HG03457 (cell line): ENCODE measurements at regions not wholly inside any gene's neighbourhood (a gene's known extent, or its start where the extent isn't known, plus 50 kb on each side); places are given as distances from the start of the nearest gene placed in this dataset.
"Not testable (repeated sequence)": the region's sequence is repeated elsewhere in the genome, so short reads cannot be mapped to it uniquely, and the experiment has no call there.

Experiments used
- ATAC-seq: cut with Tn5 transposase; IDR thresholded peaks from one replicate; pipeline ENCODE4 v1.9.1; 2021; ENCODE audit warnings: moderate number of reproducible peaks; ENCODE audit not compliant: unreplicated experiment

- ATAC-seq, result not testable (repeated sequence)
Measured at GRCh38 chrY:7588176-7588575, 676.6 kb upstream of the AMELY start.

GRCh38 chrY:7562541-7562940 is 651.0 kb upstream of the AMELY start:
- no peak for ATAC-seq

- no peak for ATAC-seq
Measured at GRCh38 chrY:7557675-7558074, 646.1 kb upstream of the AMELY start.

- ATAC-seq, result no peak
Measured at GRCh38 chrY:7555006-7555405, 643.5 kb upstream of the AMELY start.

GRCh38 chrY:7545060-7545459 is 633.5 kb upstream of the AMELY start:
- no peak for ATAC-seq

- no peak for ATAC-seq
Measured at GRCh38 chrY:7544172-7544770, 632.7 kb upstream of the AMELY start.

GRCh38 chrY:7543506-7543905 is 632.0 kb upstream of the AMELY start:
- ATAC-seq, result no peak

- ATAC-seq, result no peak
Measured at GRCh38 chrY:7542256-7542858, 630.8 kb upstream of the AMELY start.

- ATAC-seq, result no peak
Measured at GRCh38 chrY:7529396-7529795, 617.8 kb upstream of the AMELY start.

GRCh38 chrY:7527568-7527967 is 616.0 kb upstream of the AMELY start:
- not testable (repeated sequence) for ATAC-seq

- no peak for ATAC-seq
Measured at GRCh38 chrY:7518387-7518786, 606.8 kb upstream of the AMELY start.

GRCh38 chrY:7516268-7516667 is 604.7 kb upstream of the AMELY start:
- no peak for ATAC-seq

GRCh38 chrY:7515812-7516211 is 604.3 kb upstream of the AMELY start:
- ATAC-seq, result no peak

GRCh38 chrY:7502896-7503295 is 591.3 kb upstream of the AMELY start:
- no peak for ATAC-seq

GRCh38 chrY:7501236-7501635 is 589.7 kb upstream of the AMELY start:
- no peak for ATAC-seq

- no peak for ATAC-seq
Measured at GRCh38 chrY:7496001-7496400, 584.4 kb upstream of the AMELY start.

- ATAC-seq, result not testable (repeated sequence)
Measured at GRCh38 chrY:7484455-7485285, 573.1 kb upstream of the AMELY start.

GRCh38 chrY:7471976-7472375 is 560.4 kb upstream of the AMELY start:
- no peak for ATAC-seq

GRCh38 chrY:7470037-7470436 is 558.5 kb upstream of the AMELY start:
- no peak for ATAC-seq

GRCh38 chrY:7468951-7469745 is 557.6 kb upstream of the AMELY start:
- no peak for ATAC-seq

GRCh38 chrY:7467796-7468520 is 556.4 kb upstream of the AMELY start:
- ATAC-seq, result no peak
